WTC11 (cell line): ENCODE measurements at regions not wholly inside any gene's neighbourhood (a gene's known extent, or its start where the extent isn't known, plus 50 kb on each side); places are given as distances from the start of the nearest gene placed in this dataset.

Source experiments
- ATAC-seq: fragments of 200-7000 bp; cut with Tn5 transposase; 2 replicates; pipeline ENCODE4 v1.10.0; 2021; ENCODE audit warnings: mild to moderate bottlenecking, moderate library complexity
- CTCF ChIA-PET: fragments of 300-600 bp; sonication (Branson Sonifier 250); formaldehyde crosslinking; loops from one replicate; lab custom pipeline; 2021; ENCODE audit warnings: antibody characterized with exemption; lab: Charles Lee
- POLR2A ChIA-PET: fragments of 350-600 bp; sonication (Branson Sonifier 250); formaldehyde crosslinking; loops from one replicate; lab custom pipeline; 2021; ENCODE audit warnings: antibody characterized with exemption; lab: Charles Lee
- DNase-seq: peaks from one replicate; pipeline ENCODE4 v3.0.0; 2021; ENCODE audit warnings: low spot score
- H3K27ac Mint-ChIP-seq: 2 replicates; pipeline ENCODE4 v1.8.0; 2021; ENCODE audit warnings: mixed read lengths
- H3K27me3 Mint-ChIP-seq: 2 replicates; pipeline ENCODE4 v1.8.0; 2021; ENCODE audit warnings: low read depth, mild to moderate bottlenecking, moderate library complexity, mixed read lengths
- H3K36me3 Mint-ChIP-seq: 2 replicates; pipeline ENCODE4 v1.8.0; 2021; ENCODE audit warnings: mixed read lengths
- H3K4me1 Mint-ChIP-seq: 2 replicates; pipeline ENCODE4 v1.8.0; 2022; ENCODE audit warnings: mixed read lengths
- H3K4me3 Mint-ChIP-seq: 2 replicates; pipeline ENCODE4 v1.8.0; 2021; ENCODE audit warnings: mild to moderate bottlenecking, moderate library complexity, mixed read lengths
- H3K9me3 Mint-ChIP-seq: 2 replicates; pipeline ENCODE4 v1.8.0; 2021; ENCODE audit warnings: mixed read lengths
- CBFB ChIP-seq: sonication (generic); formaldehyde crosslinking; IDR thresholded peaks from 2 replicates; pipeline ENCODE4 v1.8.1; 2022; ENCODE audit warnings: mild to moderate bottlenecking, low read depth, missing genetic modification reagents
- CTCF ChIP-seq: fragments of 200-600 bp; IDR thresholded peaks from 2 replicates; pipeline ENCODE4 v1.8.0; 2022; ENCODE audit warnings: antibody characterized with exemption
- E2F5 ChIP-seq: sonication (generic); formaldehyde crosslinking; IDR thresholded peaks from 2 replicates; pipeline ENCODE4 v1.8.1; 2022; ENCODE audit warnings: mild to moderate bottlenecking, moderate library complexity, missing genetic modification reagents
- ELF4 ChIP-seq: sonication (generic); formaldehyde crosslinking; IDR thresholded peaks from 2 replicates; pipeline ENCODE4 v1.8.1; 2022; ENCODE audit warnings: low read depth, mild to moderate bottlenecking, moderate library complexity, missing genetic modification reagents
- ETV6 ChIP-seq: sonication (generic); formaldehyde crosslinking; IDR thresholded peaks from 2 replicates; pipeline ENCODE4 v1.8.1; 2022; ENCODE audit warnings: mild to moderate bottlenecking, missing genetic modification reagents
- FOXJ3 ChIP-seq: sonication (generic); formaldehyde crosslinking; IDR thresholded peaks from 2 replicates; pipeline ENCODE4 v1.9.0; 2021; ENCODE audit warnings: missing genetic modification reagents, mild to moderate bottlenecking, borderline replicate concordance
- HMGXB4 ChIP-seq: sonication (generic); formaldehyde crosslinking; IDR thresholded peaks from 2 replicates; pipeline ENCODE4 v1.8.1; 2023; ENCODE audit warnings: mild to moderate bottlenecking, moderate library complexity, missing genetic modification reagents
- MLX ChIP-seq: sonication (generic); formaldehyde crosslinking; IDR thresholded peaks from 2 replicates; pipeline ENCODE4 v1.8.1; 2023; ENCODE audit warnings: mild to moderate bottlenecking, missing genetic modification reagents, moderate library complexity
- NR3C1 ChIP-seq: sonication (generic); formaldehyde crosslinking; conservative IDR thresholded peaks from 2 replicates; pipeline ENCODE4 v1.8.1; 2023; ENCODE audit warnings: low read depth, mild to moderate bottlenecking, missing genetic modification reagents
- SP1 ChIP-seq: sonication (generic); formaldehyde crosslinking; conservative IDR thresholded peaks from 2 replicates; pipeline ENCODE4 v1.8.1; 2022; ENCODE audit warnings: missing genetic modification reagents
- TEAD1 ChIP-seq: sonication (generic); formaldehyde crosslinking; IDR thresholded peaks from 2 replicates; pipeline ENCODE4 v1.8.0; 2022; ENCODE audit warnings: mild to moderate bottlenecking, missing genetic modification reagents
- ZBTB21 ChIP-seq: sonication (generic); formaldehyde crosslinking; IDR thresholded peaks from 2 replicates; pipeline ENCODE4 v1.8.1; 2023; ENCODE audit warnings: mild to moderate bottlenecking, missing genetic modification reagents, borderline replicate concordance
- ZNF263 ChIP-seq: sonication (generic); formaldehyde crosslinking; IDR thresholded peaks from 2 replicates; pipeline ENCODE4 v1.8.1; 2022; ENCODE audit warnings: low read depth, mild to moderate bottlenecking, moderate library complexity, missing genetic modification reagents
- ZNF416 ChIP-seq: fragments of 250-450 bp; sonication (Bioruptor Pico); IDR thresholded peaks from 2 replicates; pipeline ENCODE4 v1.9.0; 2021; ENCODE audit warnings: mild to moderate bottlenecking, inconsistent platforms
- ZNF423 ChIP-seq: fragments of 250-450 bp; sonication (Bioruptor Pico); IDR thresholded peaks from 2 replicates; pipeline ENCODE4 v2.1.2; 2022; ENCODE audit warnings: mild to moderate bottlenecking, moderate library complexity
- TF ChIP-seq, protein P1 (sequence below): sonication (generic); formaldehyde crosslinking; IDR thresholded peaks from 2 replicates; pipeline ENCODE4 v1.8.0; 2022; ENCODE audit warnings: mild to moderate bottlenecking, missing genetic modification reagents
- TF ChIP-seq, protein P2 (sequence below): fragments of 250-450 bp; sonication (Bioruptor Pico); IDR thresholded peaks from 2 replicates; pipeline ENCODE4 v2.1.2; 2022; ENCODE audit warnings: mild to moderate bottlenecking, moderate library complexity
- TF ChIP-seq, protein P3 (sequence below): sonication (generic); formaldehyde crosslinking; IDR thresholded peaks from 2 replicates; pipeline ENCODE4 v1.8.0; 2023; ENCODE audit warnings: missing genetic modification reagents
- TF ChIP-seq, protein P4 (sequence below): sonication (generic); formaldehyde crosslinking; IDR thresholded peaks from 2 replicates; pipeline ENCODE4 v1.8.0; 2022; ENCODE audit warnings: mild to moderate bottlenecking, missing genetic modification reagents

DNA sequence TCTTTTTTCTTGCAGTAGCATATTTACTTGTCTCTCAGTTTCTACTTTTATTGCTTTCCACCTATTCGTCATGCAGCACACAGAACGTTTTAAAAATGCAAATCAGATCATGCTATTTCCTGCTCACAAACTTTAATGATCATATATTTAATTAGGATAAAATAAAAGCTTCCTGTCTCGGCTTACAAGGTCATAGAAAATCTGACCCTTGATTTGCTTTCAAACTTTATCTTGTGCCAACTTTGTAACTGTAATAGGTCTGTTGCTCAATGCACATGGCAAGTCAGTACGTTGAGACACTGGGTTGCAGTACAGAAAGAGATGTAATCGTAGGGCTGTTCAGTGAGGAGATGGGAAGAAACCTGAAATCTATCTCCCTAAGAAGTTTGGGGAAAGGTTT is 95.6 kb upstream of the CSNK1A1L start (continued):
- TF ChIP-seq CTCF = no peak

GRCh38 chr13:37198629-37199028 is 93.2 kb upstream of the CSNK1A1L start:
- ATAC-seq (peak; percentile 90), DNase-seq (no peak)
- H3K27ac Mint-ChIP-seq = peak overlapping the region; percentile 67
- H3K36me3 Mint-ChIP-seq = no peaks in the 10 kb centered on the region
- peaks cover 45% of the 10 kb centered on the region for H3K4me1 Mint-ChIP-seq
- H3K4me3 Mint-ChIP-seq = no peak overlapping the region; the same call in 1 of the 2 replicates
- TF ChIP-seq SP1 (CRISPR knock-in tag) (no peak; the same call in 1 of the 2 replicates), ZNF423 (peak; percentile 97), TEAD1 (CRISPR knock-in tag) (peak; percentile 72; the same call in 1 of the 2 replicates)
- TF ChIP-seq, protein P1, sequence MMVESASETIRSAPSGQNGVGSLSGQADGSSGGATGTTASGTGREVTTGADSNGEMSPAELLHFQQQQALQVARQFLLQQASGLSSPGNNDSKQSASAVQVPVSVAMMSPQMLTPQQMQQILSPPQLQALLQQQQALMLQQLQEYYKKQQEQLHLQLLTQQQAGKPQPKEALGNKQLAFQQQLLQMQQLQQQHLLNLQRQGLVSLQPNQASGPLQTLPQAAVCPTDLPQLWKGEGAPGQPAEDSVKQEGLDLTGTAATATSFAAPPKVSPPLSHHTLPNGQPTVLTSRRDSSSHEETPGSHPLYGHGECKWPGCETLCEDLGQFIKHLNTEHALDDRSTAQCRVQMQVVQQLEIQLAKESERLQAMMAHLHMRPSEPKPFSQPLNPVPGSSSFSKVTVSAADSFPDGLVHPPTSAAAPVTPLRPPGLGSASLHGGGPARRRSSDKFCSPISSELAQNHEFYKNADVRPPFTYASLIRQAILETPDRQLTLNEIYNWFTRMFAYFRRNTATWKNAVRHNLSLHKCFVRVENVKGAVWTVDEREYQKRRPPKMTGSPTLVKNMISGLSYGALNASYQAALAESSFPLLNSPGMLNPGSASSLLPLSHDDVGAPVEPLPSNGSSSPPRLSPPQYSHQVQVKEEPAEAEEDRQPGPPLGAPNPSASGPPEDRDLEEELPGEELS (CRISPR knock-in tag) = peak; percentile 46; the same call in 1 of the 2 replicates
- ChIA-PET CTCF (no interaction called here), POLR2A (no interaction called here)
- H3K27me3 Mint-ChIP-seq = no peaks in the 10 kb centered on the region; the same call in 1 of the 2 replicates
- no peaks in the 10 kb centered on the region; the same call in 1 of the 2 replicates for H3K9me3 Mint-ChIP-seq

- ChIA-PET CTCF (no interaction called here), POLR2A (no interaction called here)
- no peak overlapping the region for H3K4me3 Mint-ChIP-seq
- no peaks in the 10 kb centered on the region; the same call in 1 of the 2 replicates for H3K9me3 Mint-ChIP-seq
- H3K27ac Mint-ChIP-seq = no peak overlapping the region
- H3K36me3 Mint-ChIP-seq = no peaks in the 10 kb centered on the region
- no peak for ATAC-seq
- H3K4me1 Mint-ChIP-seq = peaks cover 34% of the 10 kb centered on the region
- H3K27me3 Mint-ChIP-seq = no peaks in the 10 kb centered on the region; the same call in 1 of the 2 replicates
- no peak for DNase-seq
- TF ChIP-seq MLX (CRISPR knock-in tag) (no peak), FOXJ3 (CRISPR knock-in tag) (no peak), ZNF416 (CRISPR knock-in tag) (no peak), ETV6 (no peak), ZBTB21 (no peak), HMGXB4 (no peak), ELF4 (no peak), CBFB (CRISPR knock-in tag) (no peak), NR3C1 (CRISPR knock-in tag) (no peak), E2F5 (CRISPR knock-in tag) (no peak), ZNF263 (no peak)
- TF ChIP-seq, protein P2, sequence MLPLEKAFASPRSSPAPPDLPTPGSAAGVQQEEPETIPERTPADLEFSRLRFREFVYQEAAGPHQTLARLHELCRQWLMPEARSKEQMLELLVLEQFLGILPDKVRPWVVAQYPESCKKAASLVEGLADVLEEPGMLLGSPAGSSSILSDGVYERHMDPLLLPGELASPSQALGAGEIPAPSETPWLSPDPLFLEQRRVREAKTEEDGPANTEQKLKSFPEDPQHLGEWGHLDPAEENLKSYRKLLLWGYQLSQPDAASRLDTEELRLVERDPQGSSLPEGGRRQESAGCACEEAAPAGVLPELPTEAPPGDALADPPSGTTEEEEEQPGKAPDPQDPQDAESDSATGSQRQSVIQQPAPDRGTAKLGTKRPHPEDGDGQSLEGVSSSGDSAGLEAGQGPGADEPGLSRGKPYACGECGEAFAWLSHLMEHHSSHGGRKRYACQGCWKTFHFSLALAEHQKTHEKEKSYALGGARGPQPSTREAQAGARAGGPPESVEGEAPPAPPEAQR (CRISPR knock-in tag) = no peak
- TF ChIP-seq, protein P3, sequence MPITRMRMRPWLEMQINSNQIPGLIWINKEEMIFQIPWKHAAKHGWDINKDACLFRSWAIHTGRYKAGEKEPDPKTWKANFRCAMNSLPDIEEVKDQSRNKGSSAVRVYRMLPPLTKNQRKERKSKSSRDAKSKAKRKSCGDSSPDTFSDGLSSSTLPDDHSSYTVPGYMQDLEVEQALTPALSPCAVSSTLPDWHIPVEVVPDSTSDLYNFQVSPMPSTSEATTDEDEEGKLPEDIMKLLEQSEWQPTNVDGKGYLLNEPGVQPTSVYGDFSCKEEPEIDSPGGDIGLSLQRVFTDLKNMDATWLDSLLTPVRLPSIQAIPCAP (CRISPR knock-in tag) = no peak
- TF ChIP-seq, protein P1 (CRISPR knock-in tag) = no peak
- TF ChIP-seq, protein P4, sequence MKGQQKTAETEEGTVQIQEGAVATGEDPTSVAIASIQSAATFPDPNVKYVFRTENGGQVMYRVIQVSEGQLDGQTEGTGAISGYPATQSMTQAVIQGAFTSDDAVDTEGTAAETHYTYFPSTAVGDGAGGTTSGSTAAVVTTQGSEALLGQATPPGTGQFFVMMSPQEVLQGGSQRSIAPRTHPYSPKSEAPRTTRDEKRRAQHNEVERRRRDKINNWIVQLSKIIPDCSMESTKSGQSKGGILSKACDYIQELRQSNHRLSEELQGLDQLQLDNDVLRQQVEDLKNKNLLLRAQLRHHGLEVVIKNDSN (CRISPR knock-in tag) = no peak
Measured at GRCh38 chr13:37195621-37196020, 90.2 kb upstream of the CSNK1A1L start.
